Panc1 (cell line): ENCODE measurements at regions not wholly inside any gene's neighbourhood (a gene's known extent, or its start where the extent isn't known, plus 50 kb on each side); places are given as distances from the start of the nearest gene placed in this dataset.

ENCODE experiments used
- CTCF ChIP-seq: fragments of 450-650 bp; IDR thresholded peaks from 2 replicates; pipeline ENCODE4 v1.5.1; 2017; ENCODE audit warnings: mild to moderate bottlenecking
- POLR2AphosphoS5 ChIP-seq: IDR thresholded peaks from 2 replicates; pipeline ENCODE4 v1.6.1; 2012; ENCODE audit warnings: mild to moderate bottlenecking, low read depth, low read length, moderate library complexity
- REST ChIP-seq, 2 experiments: IDR thresholded peaks; 2 replicates each; pipeline ENCODE4 v1.6.1; 2011 to 2012; ENCODE audit warnings: low read depth in 2 of 2, control low read depth in 1 of 2, low read length in 1 of 2, mild to moderate bottlenecking in 1 of 2, moderate library complexity in 1 of 2; ENCODE audit not compliant: insufficient read depth in 1 of 2
- SIN3A ChIP-seq: IDR thresholded peaks from 2 replicates; pipeline ENCODE4 v1.6.1; 2012; ENCODE audit warnings: low read depth, mild to moderate bottlenecking, low read length, moderate library complexity, borderline replicate concordance; ENCODE audit not compliant: insufficient read depth
- TCF7L2 ChIP-seq: IDR thresholded peaks from 2 replicates; pipeline ENCODE4 v1.6.1; 2011; ENCODE audit warnings: mild to moderate bottlenecking, low read depth, low read length, inconsistent platforms

DNA sequence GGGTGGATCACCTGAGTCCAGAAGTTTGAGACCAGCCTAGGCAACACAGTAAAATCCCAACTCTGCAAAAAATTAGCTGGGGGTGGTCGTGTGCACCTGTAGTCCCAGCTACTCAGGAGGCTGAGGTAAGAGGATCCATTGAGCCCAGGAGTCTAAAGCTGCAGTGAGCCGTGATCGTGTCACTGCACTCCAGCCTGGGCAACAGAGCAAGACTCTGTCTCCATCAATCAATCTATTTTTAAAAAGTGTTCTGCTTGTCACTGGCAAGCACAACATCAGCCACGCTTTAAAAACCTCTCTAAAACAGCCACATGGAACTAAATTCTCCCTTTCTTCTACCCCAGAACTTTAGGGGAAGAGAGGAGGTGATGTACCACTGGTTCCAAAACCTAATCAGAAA lies 131.6 kb upstream of the RREB1 start:
- TF ChIP-seq CTCF (no peak), TCF7L2 (no peak), POLR2AphosphoS5 (no peak), REST (IDR thresholded peaks at IDR 0.05; ENCODE audit: insufficient read depth in 1 of 2, low read depth in 2 of 2, low read length in 1 of 2) (no peak), SIN3A (no peak)
